LNCaP clone FGC (cell line): ENCODE measurements at regions not wholly inside any gene's neighbourhood (a gene's known extent, or its start where the extent isn't known, plus 50 kb on each side); places are given as distances from the start of the nearest gene placed in this dataset.
"Not testable (repeated sequence)": the region's sequence is repeated elsewhere in the genome, so short reads cannot be mapped to it uniquely, and the experiment has no call there.

Experiments
- DNase-seq: peaks from one replicate; pipeline ENCODE4 v3.0.0-alpha.2; 2011; ENCODE audit warnings: low read depth
- H3K4me3 ChIP-seq: 2 replicates; pipeline ENCODE4 v1.5.1; 2011; ENCODE audit warnings: mild to moderate bottlenecking, low read depth, low read length, control low read depth
- TF ChIP-seq, protein P1 (sequence below): IDR thresholded peaks from 2 replicates; pipeline ENCODE4 v1.5.1; 2012; ENCODE audit warnings: mild to moderate bottlenecking; ENCODE audit not compliant: control insufficient read depth, insufficient read depth; ENCODE audit errors: extremely low read depth

- no peak overlapping the region for H3K4me3 ChIP-seq
- TF ChIP-seq, protein P1, sequence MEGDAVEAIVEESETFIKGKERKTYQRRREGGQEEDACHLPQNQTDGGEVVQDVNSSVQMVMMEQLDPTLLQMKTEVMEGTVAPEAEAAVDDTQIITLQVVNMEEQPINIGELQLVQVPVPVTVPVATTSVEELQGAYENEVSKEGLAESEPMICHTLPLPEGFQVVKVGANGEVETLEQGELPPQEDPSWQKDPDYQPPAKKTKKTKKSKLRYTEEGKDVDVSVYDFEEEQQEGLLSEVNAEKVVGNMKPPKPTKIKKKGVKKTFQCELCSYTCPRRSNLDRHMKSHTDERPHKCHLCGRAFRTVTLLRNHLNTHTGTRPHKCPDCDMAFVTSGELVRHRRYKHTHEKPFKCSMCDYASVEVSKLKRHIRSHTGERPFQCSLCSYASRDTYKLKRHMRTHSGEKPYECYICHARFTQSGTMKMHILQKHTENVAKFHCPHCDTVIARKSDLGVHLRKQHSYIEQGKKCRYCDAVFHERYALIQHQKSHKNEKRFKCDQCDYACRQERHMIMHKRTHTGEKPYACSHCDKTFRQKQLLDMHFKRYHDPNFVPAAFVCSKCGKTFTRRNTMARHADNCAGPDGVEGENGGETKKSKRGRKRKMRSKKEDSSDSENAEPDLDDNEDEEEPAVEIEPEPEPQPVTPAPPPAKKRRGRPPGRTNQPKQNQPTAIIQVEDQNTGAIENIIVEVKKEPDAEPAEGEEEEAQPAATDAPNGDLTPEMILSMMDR, result no peak
- no peak for DNase-seq
Measured at GRCh38 chr3:153539263-153539662, 377.2 kb downstream of the RAP2B start.

- H3K4me3 ChIP-seq, result no peak overlapping the region
- no peak for DNase-seq
- TF ChIP-seq, protein P1, result no peak
Measured at GRCh38 chr3:153545471-153545870, 383.4 kb downstream of the RAP2B start.

DNA sequence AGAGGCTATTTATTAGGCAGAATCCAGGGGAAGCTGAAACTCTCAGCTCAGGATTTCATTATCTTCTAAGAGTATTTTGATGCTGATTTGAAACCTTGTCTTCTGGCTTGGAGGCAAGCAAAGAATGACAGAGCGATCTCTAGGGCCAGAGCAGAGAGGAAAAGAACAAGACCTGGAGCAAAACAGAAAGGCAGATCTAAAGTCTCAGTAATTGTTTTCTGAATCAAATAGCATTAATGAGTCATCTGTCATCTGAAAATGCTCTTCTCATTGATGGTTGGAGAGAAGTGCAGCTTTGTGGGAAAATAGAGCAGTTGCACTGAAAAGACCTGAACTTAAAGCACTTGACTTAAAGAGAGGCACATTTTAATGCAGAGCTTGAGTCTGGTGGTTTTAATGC lies 385.9 kb downstream of the RAP2B start:
- TF ChIP-seq, protein P1, result no peak

GRCh38 chr3:153549686-153550085 lies 387.7 kb downstream of the RAP2B start:
- not testable (repeated sequence) for DNase-seq, H3K4me3 ChIP-seq

More for the DNA sequence above, 385.9 kb downstream of the RAP2B start:
- no peak for DNase-seq
- no peak overlapping the region for H3K4me3 ChIP-seq

DNA sequence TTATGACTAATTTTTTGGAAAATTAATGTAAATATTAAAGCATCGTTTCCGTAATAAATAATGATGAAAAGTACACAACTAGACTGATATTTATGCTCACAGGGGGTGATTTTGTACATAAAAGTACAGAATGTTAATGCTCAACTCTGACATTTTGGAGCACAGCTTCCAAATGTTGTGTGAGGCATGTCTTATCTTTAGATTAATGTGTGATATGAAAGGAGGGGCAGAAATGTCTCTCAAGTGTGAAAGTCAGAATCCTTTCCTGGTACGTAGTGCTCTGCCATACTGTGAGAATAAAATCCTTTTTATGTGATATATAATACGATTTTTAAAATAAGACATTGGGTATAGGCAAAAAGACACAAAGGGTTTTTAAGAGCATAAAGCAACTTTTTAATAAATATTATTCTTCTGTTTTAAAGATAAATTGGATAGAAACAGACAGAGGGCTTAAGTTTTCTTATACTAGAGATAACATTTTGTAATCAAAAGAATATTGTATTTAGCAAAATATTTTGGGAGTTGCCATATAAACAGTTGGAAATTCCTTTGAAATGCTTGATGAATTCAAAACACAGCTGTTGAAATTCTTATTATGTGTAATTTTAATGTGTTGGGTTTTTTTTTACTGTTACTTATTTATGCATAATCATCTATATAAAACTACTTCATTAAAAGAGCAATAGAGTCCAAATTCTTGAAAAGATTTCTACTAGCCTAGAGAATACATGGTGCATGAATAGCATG lies 389.7 kb downstream of the RAP2B start:
- no peak overlapping the region for H3K4me3 ChIP-seq
- TF ChIP-seq, protein P1, result no peak
- DNase-seq, result no peak

DNA sequence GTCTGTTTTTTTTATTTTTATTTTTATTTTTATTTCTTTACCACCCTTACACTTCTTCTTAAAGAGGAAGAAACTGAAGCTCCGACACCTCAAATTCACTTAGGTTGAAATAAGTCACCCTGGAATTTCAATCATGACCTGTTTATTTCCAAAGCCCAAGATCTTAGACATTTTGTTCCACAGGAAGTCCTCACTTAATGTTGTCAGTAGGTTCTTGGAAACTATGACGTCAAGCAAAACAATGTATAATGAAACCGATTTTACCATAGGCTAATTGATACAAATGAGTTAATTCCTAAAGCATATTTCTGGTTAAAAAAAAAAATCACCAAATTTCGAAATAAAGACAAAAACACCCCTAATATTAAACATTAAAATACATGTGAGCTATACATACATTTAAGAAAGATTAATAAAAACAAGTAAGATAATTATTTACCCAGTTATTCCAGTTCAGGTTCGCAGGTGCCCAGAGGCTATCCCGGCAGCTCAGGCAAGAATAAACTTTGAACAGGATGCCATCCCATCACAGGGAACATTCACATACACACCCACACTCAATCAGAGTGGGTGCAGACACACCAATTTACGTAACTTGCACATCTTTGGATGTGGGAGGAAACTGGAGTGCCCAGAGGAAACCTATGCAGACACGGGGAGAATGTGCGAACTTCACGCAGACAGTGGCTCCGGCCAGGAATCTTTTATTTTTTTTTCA lies 391.0 kb downstream of the RAP2B start:
- TF ChIP-seq, protein P1, result no peak
- DNase-seq, result no peak
- H3K4me3 ChIP-seq, result no peak overlapping the region

DNA sequence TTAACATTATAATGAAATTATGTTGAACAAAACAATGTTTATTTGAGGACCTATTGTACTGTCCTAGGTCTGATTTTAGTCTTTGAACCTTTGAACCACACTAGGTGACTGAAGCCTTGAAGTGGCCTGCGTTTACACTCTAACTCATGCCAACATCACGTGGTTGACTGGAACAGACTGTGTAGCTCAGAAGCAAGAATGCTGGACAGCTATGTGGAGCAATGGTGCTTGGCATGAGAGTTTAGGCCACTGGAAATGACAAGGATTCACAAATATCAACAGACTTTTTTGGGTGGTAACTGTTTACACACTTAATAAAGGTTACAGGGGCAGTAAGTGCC lies 391.5 kb downstream of the RAP2B start:
- TF ChIP-seq, protein P1, result no peak
- no peak overlapping the region for H3K4me3 ChIP-seq
- no peak for DNase-seq
